DND-41 (cell line): ENCODE measurements at regions not wholly inside any gene's neighbourhood (a gene's known extent, or its start where the extent isn't known, plus 50 kb on each side); places are given as distances from the start of the nearest gene placed in this dataset.

Experiments used
- ATAC-seq: fragments of 200-7000 bp; cut with Tn5 transposase; 3 replicates; pipeline ENCODE4 v1.9.1; 2021; ENCODE audit warnings: low read depth; ENCODE audit not compliant: insufficient read depth
- DNase-seq: peaks from one replicate; pipeline ENCODE4 v3.0.0-alpha.2; 2020
- H2AFZ ChIP-seq: 2 replicates; pipeline ENCODE4 v1.6.0; 2012; ENCODE audit warnings: low read depth, low read length
- H3K27ac ChIP-seq: 2 replicates; pipeline ENCODE4 v1.5.1; 2012; ENCODE audit warnings: low read length, inconsistent platforms
- H3K27me3 ChIP-seq: fragments of 200-600 bp; sonication (generic); 2 replicates; pipeline ENCODE4 v1.6.0; 2012; ENCODE audit warnings: low read length, mild to moderate bottlenecking, inconsistent platforms; ENCODE audit not compliant: insufficient read depth, poor library complexity
- H3K36me3 ChIP-seq: 2 replicates; pipeline ENCODE4 v1.5.1; 2012; ENCODE audit warnings: low read length, inconsistent platforms; ENCODE audit not compliant: insufficient read depth
- H3K4me1 ChIP-seq: 2 replicates; pipeline ENCODE4 v1.5.1; 2012; ENCODE audit warnings: mild to moderate bottlenecking, low read length; ENCODE audit not compliant: insufficient read depth
- H3K4me2 ChIP-seq: 2 replicates; pipeline ENCODE4 v1.6.0; 2012; ENCODE audit warnings: mild to moderate bottlenecking, moderate library complexity, low read length, inconsistent platforms; ENCODE audit not compliant: insufficient read depth
- H3K4me3 ChIP-seq, 2 experiments: fragments of 200-600 bp in 1 of 2; shearing (Covaris generic) in 1 of 2; 2 replicates each; pipeline ENCODE4 v1.5.1; 2012 to 2016; ENCODE audit warnings: inconsistent platforms in 2 of 2, low read length in 2 of 2, mild to moderate bottlenecking in 2 of 2, low read depth in 1 of 2, moderate library complexity in 1 of 2
- H3K79me2 ChIP-seq: 2 replicates; pipeline ENCODE4 v1.6.0; 2012; ENCODE audit warnings: low read length, inconsistent platforms; ENCODE audit not compliant: insufficient read depth
- H3K9ac ChIP-seq: 2 replicates; pipeline ENCODE4 v1.6.0; 2012; ENCODE audit warnings: low read depth, mild to moderate bottlenecking, inconsistent platforms, low read length, moderate library complexity
- H3K9me3 ChIP-seq: 2 replicates; pipeline ENCODE4 v1.5.1; 2012; ENCODE audit warnings: low read length, moderate library complexity, mild to moderate bottlenecking, inconsistent platforms; ENCODE audit not compliant: insufficient read depth, severe bottlenecking
- H4K20me1 ChIP-seq: 2 replicates; pipeline ENCODE4 v1.6.0; 2012; ENCODE audit warnings: low read length; ENCODE audit not compliant: insufficient read depth
- EZH2 ChIP-seq: IDR thresholded peaks from 3 replicates; pipeline ENCODE4 v1.6.1; 2012; ENCODE audit warnings: borderline replicate concordance, low read depth, mild to moderate bottlenecking, moderate library complexity, low read length, inconsistent platforms; ENCODE audit not compliant: severe bottlenecking
- TF ChIP-seq, protein P1 (sequence below): IDR thresholded peaks from 2 replicates; pipeline ENCODE4 v1.5.1; 2012; ENCODE audit warnings: borderline replicate concordance, low read length, moderate library complexity, mild to moderate bottlenecking; ENCODE audit not compliant: poor library complexity, severe bottlenecking; ENCODE audit errors: extremely low read depth

DNA sequence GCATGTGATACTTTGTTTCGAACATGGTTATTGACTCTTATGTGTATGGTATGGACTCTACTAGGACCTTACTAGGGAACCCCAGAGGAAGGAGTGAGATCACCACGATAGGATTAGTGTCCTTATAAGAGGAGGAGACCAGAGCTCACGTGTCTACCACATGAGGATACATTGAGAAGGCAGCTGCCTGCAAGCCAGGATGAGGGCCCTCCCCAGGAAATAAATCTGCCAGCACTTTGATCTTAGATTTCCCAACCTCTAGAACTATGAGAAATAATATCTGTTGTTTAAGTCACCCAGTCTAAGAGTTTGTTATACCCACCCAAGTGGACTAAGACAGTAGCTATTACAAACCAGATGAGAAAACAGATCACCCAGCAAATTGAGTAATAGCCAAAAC lies 559.3 kb upstream of the USP24 start:
- TF ChIP-seq EZH2 = no peak
- TF ChIP-seq, protein P1, sequence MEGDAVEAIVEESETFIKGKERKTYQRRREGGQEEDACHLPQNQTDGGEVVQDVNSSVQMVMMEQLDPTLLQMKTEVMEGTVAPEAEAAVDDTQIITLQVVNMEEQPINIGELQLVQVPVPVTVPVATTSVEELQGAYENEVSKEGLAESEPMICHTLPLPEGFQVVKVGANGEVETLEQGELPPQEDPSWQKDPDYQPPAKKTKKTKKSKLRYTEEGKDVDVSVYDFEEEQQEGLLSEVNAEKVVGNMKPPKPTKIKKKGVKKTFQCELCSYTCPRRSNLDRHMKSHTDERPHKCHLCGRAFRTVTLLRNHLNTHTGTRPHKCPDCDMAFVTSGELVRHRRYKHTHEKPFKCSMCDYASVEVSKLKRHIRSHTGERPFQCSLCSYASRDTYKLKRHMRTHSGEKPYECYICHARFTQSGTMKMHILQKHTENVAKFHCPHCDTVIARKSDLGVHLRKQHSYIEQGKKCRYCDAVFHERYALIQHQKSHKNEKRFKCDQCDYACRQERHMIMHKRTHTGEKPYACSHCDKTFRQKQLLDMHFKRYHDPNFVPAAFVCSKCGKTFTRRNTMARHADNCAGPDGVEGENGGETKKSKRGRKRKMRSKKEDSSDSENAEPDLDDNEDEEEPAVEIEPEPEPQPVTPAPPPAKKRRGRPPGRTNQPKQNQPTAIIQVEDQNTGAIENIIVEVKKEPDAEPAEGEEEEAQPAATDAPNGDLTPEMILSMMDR = no peak
- Histone ChIP-seq H3K79me2 (no peaks in the 10 kb centered on the region), H3K9ac (no peak overlapping the region), H3K9me3 (no peaks in the 10 kb centered on the region), H4K20me1 (no peaks in the 10 kb centered on the region), H3K4me3 (no peak overlapping the region), H3K4me2 (no peak overlapping the region), H2AFZ (no peak overlapping the region), H3K27me3 (no peaks in the 10 kb centered on the region), H3K27ac (no peak overlapping the region), H3K36me3 (no peaks in the 10 kb centered on the region), H3K4me1 (no peaks in the 10 kb centered on the region)
- no peak for ATAC-seq
- DNase-seq = no peak

DNA sequence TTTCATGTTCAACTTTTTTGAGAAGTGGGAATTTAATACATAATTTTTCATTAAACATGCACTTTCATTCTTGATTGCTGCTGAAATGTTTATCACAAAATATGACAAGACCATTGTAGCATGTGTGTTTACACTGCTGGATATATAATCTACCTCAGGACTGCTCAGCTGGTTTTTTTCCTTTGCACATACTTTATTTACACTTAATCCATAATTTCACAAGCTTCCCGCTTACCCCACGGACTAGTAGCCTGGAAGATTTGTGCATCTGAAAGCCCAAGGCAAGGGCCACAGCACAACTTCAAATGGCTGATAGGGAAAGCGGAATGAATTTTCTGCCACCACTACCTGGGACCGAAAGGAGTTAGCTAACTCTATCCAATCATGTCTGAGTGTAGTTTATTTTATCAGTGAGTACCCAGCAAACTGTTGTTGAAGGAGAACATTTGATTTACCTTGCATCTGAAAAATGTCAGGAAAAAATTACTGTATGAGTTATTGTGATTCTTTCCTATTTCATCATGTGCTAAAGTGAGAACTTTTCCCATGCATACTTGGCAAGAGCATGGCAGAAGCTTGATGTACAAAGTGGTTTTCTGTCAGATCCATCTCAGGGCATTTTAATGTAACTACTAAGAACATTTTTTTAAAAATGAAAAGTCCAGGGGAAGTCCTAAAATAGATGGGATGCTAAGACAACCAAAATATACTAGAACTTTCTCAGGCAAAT lies 558.2 kb upstream of the USP24 start:
- Histone ChIP-seq H4K20me1 (no peaks in the 10 kb centered on the region), H3K9me3 (no peaks in the 10 kb centered on the region), H2AFZ (no peak overlapping the region), H3K9ac (no peak overlapping the region), H3K4me3 (no peak overlapping the region), H3K27me3 (no peaks in the 10 kb centered on the region), H3K4me2 (no peak overlapping the region), H3K79me2 (no peaks in the 10 kb centered on the region), H3K27ac (no peak overlapping the region), H3K36me3 (no peaks in the 10 kb centered on the region), H3K4me1 (no peaks in the 10 kb centered on the region)
- DNase-seq = no peak
- ATAC-seq = no peak
- no peak for TF ChIP-seq EZH2
- TF ChIP-seq, protein P1 = no peak

DNA sequence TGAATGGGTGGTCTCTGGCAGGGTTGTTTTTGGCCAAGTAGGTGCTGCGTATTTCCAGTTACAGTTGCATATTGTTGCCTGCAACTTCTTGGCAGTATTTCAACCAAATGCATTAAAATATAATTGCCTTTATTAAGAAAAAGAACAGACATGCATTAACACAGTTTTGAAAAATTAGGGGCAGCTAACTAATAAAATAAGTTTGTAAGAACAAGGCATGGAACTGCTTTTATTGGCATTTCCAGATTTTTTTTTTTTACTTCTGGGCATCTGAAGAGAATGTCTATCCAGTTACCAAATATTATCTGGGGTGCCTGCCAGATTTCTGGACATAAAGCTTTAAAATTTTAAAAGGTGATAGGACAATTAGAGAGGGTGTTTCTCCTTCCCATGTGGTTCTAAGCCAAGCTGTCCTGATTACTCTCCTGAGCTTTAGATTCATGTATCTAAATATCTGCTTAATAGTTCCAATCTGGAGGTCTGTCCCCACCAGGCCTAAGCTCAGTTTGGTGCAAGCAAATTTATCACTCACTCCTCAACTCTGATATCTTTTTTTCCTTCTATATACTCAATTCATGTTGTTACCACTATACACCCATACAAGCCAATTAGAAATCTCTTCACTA lies 553.3 kb upstream of the USP24 start:
- no peaks in the 10 kb centered on the region for H3K4me1 ChIP-seq
- H3K27ac ChIP-seq = no peak overlapping the region
- DNase-seq (no peak), ATAC-seq (no peak)
- H3K4me3 ChIP-seq = no peak overlapping the region
- H2AFZ ChIP-seq = no peak overlapping the region
- H3K79me2 ChIP-seq = no peaks in the 10 kb centered on the region
- no peaks in the 10 kb centered on the region for H3K9me3 ChIP-seq
- TF ChIP-seq EZH2 = no peak
- TF ChIP-seq, protein P1 = no peak
- no peak overlapping the region for H3K4me2 ChIP-seq
- no peaks in the 10 kb centered on the region for H4K20me1 ChIP-seq
- no peaks in the 10 kb centered on the region for H3K27me3 ChIP-seq
- no peaks in the 10 kb centered on the region for H3K36me3 ChIP-seq
- H3K9ac ChIP-seq = no peak overlapping the region
